Sigmoid colon (tissue), 6 donors: ENCODE measurements at regions not wholly inside any gene's neighbourhood (a gene's known extent, or its start where the extent isn't known, plus 50 kb on each side); places are given as distances from the start of the nearest gene placed in this dataset.

Experiments
- DNase-seq: peaks from one replicate; pipeline ENCODE4 v3.0.0-alpha.2; 2019
- H3K27ac ChIP-seq, 4 donors: fragments of 200-600 bp; sonication (generic); one replicate each; pipeline ENCODE4 v1.5.1; 2016 to 2019; ENCODE audit warnings: mild to moderate bottlenecking in 1 of 4
- H3K27me3 ChIP-seq, 3 donors: fragments of 200-600 bp; sonication (generic); one replicate each; pipeline ENCODE4 v1.5.1; 2019; ENCODE audit warnings: mild to moderate bottlenecking in 1 of 3
- H3K36me3 ChIP-seq, 4 donors: fragments of 200-600 bp; sonication (generic); one replicate each; pipeline ENCODE4 v1.5.1; 2016 to 2019
- H3K4me1 ChIP-seq, 4 donors: fragments of 200-600 bp; sonication (generic); one replicate each; pipeline ENCODE4 v1.5.1; 2017 to 2019
- H3K4me3 ChIP-seq, 4 donors: fragments of 200-600 bp; sonication (generic); one replicate each; pipeline ENCODE4 v1.5.1; 2017 to 2019; ENCODE audit warnings: mild to moderate bottlenecking in 2 of 4, moderate library complexity in 1 of 4
- H3K9me3 ChIP-seq, 4 donors: fragments of 200-600 bp in 3 of 4; sonication (generic) in 3 of 4; one replicate each; pipeline versions ENCODE4 v1.5.1 to v1.6.1; 2013 to 2019
- CTCF ChIP-seq, 4 experiments: fragments of 450-650 bp in 3 of 4; fragments of 200-600 bp in 1 of 4; IDR thresholded peaks; one replicate each; pipeline ENCODE4 v1.5.1; 2016 to 2019; ENCODE audit warnings: antibody characterized with exemption in 4 of 4, mild to moderate bottlenecking in 3 of 4, moderate library complexity in 2 of 4
- EP300 ChIP-seq, 4 donors: sonication (generic); formaldehyde crosslinking; IDR thresholded peaks; one replicate each; pipeline ENCODE4 v1.6.1; 2017; ENCODE audit warnings: antibody characterized with exemption in 4 of 4
- POLR2A ChIP-seq, 2 donors: fragments of 450-650 bp; IDR thresholded peaks; one replicate each; pipeline ENCODE4 v1.6.1; 2016; ENCODE audit warnings: antibody characterized with exemption in 2 of 2, mild to moderate bottlenecking in 2 of 2, moderate library complexity in 2 of 2
- POLR2AphosphoS5 ChIP-seq, 4 donors: sonication (generic); formaldehyde crosslinking; IDR thresholded peaks; one replicate each; pipeline ENCODE4 v1.6.1; 2017; ENCODE audit warnings: antibody characterized with exemption in 4 of 4
- WGBS, 2 donors: extraction: QIAGEN DNeasy Blood & Tissue Kit; methylation state at CpG; one replicate each; pipeline ENCODE4 v1.1.7; 2013; 5-methylcytosine and 5-hydroxymethylcytosine counted together
- intact Hi-C: fragments of 100-400 bp; cut with DNase I; formaldehyde crosslinking; loops from one replicate; pipeline ENCODE4 v1.15.1; 2023
- donor health status: healthy with polysubstance abuse.
- donor health status: healthy.

GRCh38 chr10:106438386-106438785 lies 726.1 kb downstream of the SORCS1 start:
- intact Hi-C loops, result no loop called here
- Histone ChIP-seq H3K27me3 (no peaks in the 10 kb centered on the region), H3K4me1 (no peaks in the 10 kb centered on the region), H3K4me3 (no peak overlapping the region), H3K9me3 (peaks cover 0 to 4% (median 1%) of the 10 kb centered on the region in 4 donors), H3K36me3 (no peaks in the 10 kb centered on the region), H3K27ac (no peak overlapping the region)
- no peak for TF ChIP-seq CTCF (IDR thresholded peaks at IDR 0.05)
- no peak for TF ChIP-seq POLR2A (IDR thresholded peaks at IDR 0.05)
- TF ChIP-seq POLR2AphosphoS5 (IDR thresholded peaks at IDR 0.05), result no peak
- no peak for TF ChIP-seq EP300 (IDR thresholded peaks at IDR 0.05)
- WGBS, 2 donors, result 62 to 66% methylated on average over 1 of the region's 1 CpG
- DNase-seq, result no peak

- Histone ChIP-seq H3K27ac (no peak overlapping the region), H3K4me1 (no peaks in the 10 kb centered on the region), H3K27me3 (no peaks in the 10 kb centered on the region), H3K4me3 (no peak overlapping the region), H3K9me3 (peaks cover 0 to 4% (median 1%) of the 10 kb centered on the region in 4 donors), H3K36me3 (no peaks in the 10 kb centered on the region)
- no peak for DNase-seq
- no peak for TF ChIP-seq CTCF (IDR thresholded peaks at IDR 0.05)
- TF ChIP-seq POLR2A (IDR thresholded peaks at IDR 0.05), result no peak
- no peak for TF ChIP-seq POLR2AphosphoS5 (IDR thresholded peaks at IDR 0.05)
- TF ChIP-seq EP300 (IDR thresholded peaks at IDR 0.05), result no peak
- intact Hi-C loops, result no loop called here
- WGBS, 2 donors, result 51 to 74% methylated on average over 3 of the region's 3 CpGs
These were observed 728.3 kb downstream of the SORCS1 start for GRCh38 chr10:106436123-106436715.

GRCh38 chr10:106435081-106435480 lies 729.4 kb downstream of the SORCS1 start:
- Histone ChIP-seq H3K27me3 (no peaks in the 10 kb centered on the region), H3K4me1 (no peaks in the 10 kb centered on the region), H3K9me3 (peaks cover 0 to 4% (median 1%) of the 10 kb centered on the region in 4 donors), H3K4me3 (no peak overlapping the region), H3K36me3 (no peaks in the 10 kb centered on the region), H3K27ac (no peak overlapping the region)
- 75 to 90% methylated on average over 1 of the region's 1 CpG for WGBS, 2 donors
- no peak for TF ChIP-seq EP300 (IDR thresholded peaks at IDR 0.05)
- no peak for TF ChIP-seq POLR2AphosphoS5 (IDR thresholded peaks at IDR 0.05)
- no peak for TF ChIP-seq POLR2A (IDR thresholded peaks at IDR 0.05)
- TF ChIP-seq CTCF (IDR thresholded peaks at IDR 0.05), result no peak
- intact Hi-C loops, result no loop called here
- no peak for DNase-seq

- Histone ChIP-seq H3K36me3 (no peaks in the 10 kb centered on the region), H3K9me3 (no peaks in the 10 kb centered on the region), H3K27me3 (no peaks in the 10 kb centered on the region), H3K4me1 (no peaks in the 10 kb centered on the region), H3K4me3 (no peak overlapping the region), H3K27ac (no peak overlapping the region)
- WGBS, 2 donors, result 82 to 84% methylated on average over 1 of the region's 1 CpG
- TF ChIP-seq POLR2AphosphoS5 (IDR thresholded peaks at IDR 0.05), result no peak
- TF ChIP-seq EP300 (IDR thresholded peaks at IDR 0.05), result no peak
- TF ChIP-seq POLR2A (IDR thresholded peaks at IDR 0.05), result no peak
- no peak for TF ChIP-seq CTCF (IDR thresholded peaks at IDR 0.05)
- intact Hi-C loops, result no loop called here
- no peak for DNase-seq
These were observed 739.5 kb downstream of the SORCS1 start for GRCh38 chr10:106424981-106425380.

GRCh38 chr10:106424054-106424453 lies 740.5 kb downstream of the SORCS1 start:
- no peak for DNase-seq
- WGBS, 2 donors, result 90 to 97% methylated on average over 2 of the region's 2 CpGs
- no peaks in the 10 kb centered on the region for H3K36me3 ChIP-seq
- H3K4me3 ChIP-seq, result no peak overlapping the region
- no peaks in the 10 kb centered on the region for H3K9me3 ChIP-seq
- H3K27me3 ChIP-seq, result no peaks in the 10 kb centered on the region
- H3K27ac ChIP-seq, result no peak overlapping the region
- H3K4me1 ChIP-seq, result no peaks in the 10 kb centered on the region
- TF ChIP-seq POLR2A (IDR thresholded peaks at IDR 0.05), result no peak
- no peak for TF ChIP-seq POLR2AphosphoS5 (IDR thresholded peaks at IDR 0.05)
- no peak for TF ChIP-seq EP300 (IDR thresholded peaks at IDR 0.05)
- no peak for TF ChIP-seq CTCF (IDR thresholded peaks at IDR 0.05)
- intact Hi-C loops, result no loop called here
